GM21737 (cell line): ENCODE measurements at regions not wholly inside any gene's neighbourhood (a gene's known extent, or its start where the extent isn't known, plus 50 kb on each side); places are given as distances from the start of the nearest gene placed in this dataset.

Experiments
- ATAC-seq: cut with Tn5 transposase; IDR thresholded peaks from one replicate; pipeline ENCODE4 v1.9.1; 2021; ENCODE audit warnings: mild to moderate bottlenecking, moderate library complexity; ENCODE audit not compliant: unreplicated experiment

- no peak for ATAC-seq
Measured at GRCh38 chr11:13103962-13104554, 94.9 kb downstream of the RASSF10 start.

- no peak for ATAC-seq
Measured at GRCh38 chr11:13104619-13105236, 95.6 kb downstream of the RASSF10 start.

- peak; percentile 73 for ATAC-seq
Measured at GRCh38 chr11:13105237-13105844, 96.2 kb downstream of the RASSF10 start.

GRCh38 chr11:13107544-13108044 is 98.5 kb downstream of the RASSF10 start:
- no peak for ATAC-seq

- ATAC-seq = no peak
Measured at GRCh38 chr11:13108416-13108815, 99.3 kb downstream of the RASSF10 start.

- ATAC-seq = no peak
Measured at GRCh38 chr11:13109616-13110015, 100.5 kb downstream of the RASSF10 start.

GRCh38 chr11:13110145-13110544 is 101.0 kb downstream of the RASSF10 start:
- no peak for ATAC-seq

- ATAC-seq = no peak
Measured at GRCh38 chr11:13110929-13111812, 102.1 kb downstream of the RASSF10 start.

GRCh38 chr11:13111813-13112130 is 102.7 kb downstream of the RASSF10 start:
- ATAC-seq = no peak

- peak; percentile 61 for ATAC-seq
Measured at GRCh38 chr11:13114566-13115379, 105.7 kb downstream of the RASSF10 start.

- no peak for ATAC-seq
Measured at GRCh38 chr11:13115380-13115675, 106.2 kb downstream of the RASSF10 start.

- no peak for ATAC-seq
Measured at GRCh38 chr11:13116491-13116890, 107.4 kb downstream of the RASSF10 start.

GRCh38 chr11:13117344-13117743 is 108.2 kb downstream of the RASSF10 start:
- ATAC-seq = no peak

GRCh38 chr11:13118194-13118593 is 109.1 kb downstream of the RASSF10 start:
- ATAC-seq = no peak

- ATAC-seq = no peak
Measured at GRCh38 chr11:13118650-13119049, 109.5 kb downstream of the RASSF10 start.

GRCh38 chr11:13119361-13119760 is 110.2 kb downstream of the RASSF10 start:
- ATAC-seq = no peak

GRCh38 chr11:13119941-13120520 is 110.9 kb downstream of the RASSF10 start:
- no peak for ATAC-seq

- no peak for ATAC-seq
Measured at GRCh38 chr11:13120691-13121090, 111.6 kb downstream of the RASSF10 start.

GRCh38 chr11:13126430-13126829 is 117.3 kb downstream of the RASSF10 start:
- no peak for ATAC-seq

GRCh38 chr11:13127161-13127560 is 118.0 kb downstream of the RASSF10 start:
- no peak for ATAC-seq
